ENCODE measurements at regions not wholly inside any gene's neighbourhood (a gene's known extent, or its start where the extent isn't known, plus 50 kb on each side); places are given as distances from the start of the nearest gene placed in this dataset.
"Not testable (repeated sequence)": the region's sequence is repeated elsewhere in the genome, so short reads cannot be mapped to it uniquely, and the experiment has no call there.

DNA sequence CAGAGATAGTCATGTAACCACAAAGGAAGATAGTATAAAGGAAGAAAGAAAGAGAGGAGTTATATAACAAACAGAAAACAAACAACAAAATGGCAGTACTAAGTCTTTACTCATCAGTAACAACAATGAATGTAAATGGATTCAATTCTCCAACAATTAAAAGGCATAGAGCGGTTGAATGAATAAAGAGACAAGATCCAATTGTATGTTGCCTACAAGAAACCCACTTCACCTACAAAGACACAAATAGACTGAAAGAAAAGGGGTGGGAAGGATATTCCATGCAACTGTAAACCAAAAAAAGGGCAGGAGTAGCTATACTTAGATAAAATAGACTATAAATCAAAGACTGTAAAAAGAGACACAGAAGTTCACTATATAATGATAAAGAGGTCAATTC lies 157.3 kb upstream of the CREB1 start:
- no peak for DNase-seq

DNA sequence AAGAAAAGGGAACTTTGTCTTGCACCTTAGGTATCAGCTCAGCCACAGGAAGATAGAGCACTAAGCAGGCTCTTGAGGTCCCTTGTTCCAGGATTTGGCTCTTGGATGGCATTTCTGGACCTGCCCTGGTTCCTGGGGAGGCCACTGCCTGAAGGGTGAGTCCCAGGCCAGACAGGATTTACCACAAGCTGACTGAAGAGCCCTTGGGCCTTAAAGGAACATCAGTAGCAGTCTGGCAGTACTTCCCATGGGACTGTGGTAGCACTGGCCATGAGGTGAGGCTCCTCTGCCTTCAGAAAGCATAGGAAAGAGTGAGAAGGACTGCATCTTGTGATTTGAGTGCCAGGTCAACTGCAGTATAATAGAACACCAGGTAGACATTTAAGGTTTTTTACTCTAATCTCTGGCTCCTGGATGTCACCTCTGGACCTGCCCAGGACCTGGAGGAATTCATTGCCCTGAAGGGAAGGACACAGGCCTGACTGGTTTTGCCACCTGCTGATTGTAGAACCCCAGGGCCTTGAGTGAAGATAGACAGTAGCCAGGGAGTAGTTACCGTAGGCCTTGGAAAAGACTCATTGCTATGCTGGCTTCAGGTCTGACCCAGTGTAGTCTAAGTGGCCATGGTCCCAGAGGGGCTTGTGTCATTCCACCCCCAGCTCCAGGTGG lies 154.4 kb upstream of the CREB1 start:
- no peak for DNase-seq

DNA sequence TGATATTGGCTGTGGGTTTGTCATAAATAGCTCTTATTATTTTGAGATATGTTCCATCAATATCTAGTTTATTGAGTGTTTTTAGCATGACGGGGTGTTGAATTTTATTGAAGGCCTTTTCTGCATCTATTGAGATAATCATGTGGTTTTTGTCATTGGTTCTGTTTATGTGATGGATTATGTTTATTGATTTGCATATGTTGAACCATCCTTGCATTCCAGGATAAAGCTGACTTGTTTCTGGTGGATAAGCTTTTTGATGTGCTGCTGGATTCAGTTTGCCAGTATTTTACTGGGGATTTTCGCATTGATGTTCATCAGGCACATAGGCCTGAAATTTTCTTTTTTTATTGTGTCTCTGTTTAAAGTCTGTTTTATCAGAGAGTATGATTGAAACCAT lies 151.1 kb upstream of the CREB1 start:
- not testable (repeated sequence) for DNase-seq

DNA sequence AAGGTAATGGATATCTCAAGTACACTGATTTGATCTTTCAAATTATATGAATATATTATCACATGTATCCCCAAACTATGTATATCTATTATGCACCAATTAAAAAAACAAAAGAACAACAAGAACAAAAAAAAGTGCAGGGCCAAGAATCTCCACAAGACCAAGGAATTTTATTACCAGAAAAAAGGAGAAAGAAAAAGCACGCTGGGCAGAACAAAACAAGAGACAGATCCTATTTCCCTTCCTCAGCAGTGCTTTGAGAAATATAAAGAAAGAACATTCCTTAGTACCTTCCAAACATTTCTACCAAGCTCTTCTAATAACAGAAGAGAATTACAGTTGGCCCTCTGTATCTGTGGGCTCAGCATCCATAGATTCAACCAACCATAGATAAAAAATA lies 144.7 kb upstream of the CREB1 start:
- no peak for DNase-seq

DNA sequence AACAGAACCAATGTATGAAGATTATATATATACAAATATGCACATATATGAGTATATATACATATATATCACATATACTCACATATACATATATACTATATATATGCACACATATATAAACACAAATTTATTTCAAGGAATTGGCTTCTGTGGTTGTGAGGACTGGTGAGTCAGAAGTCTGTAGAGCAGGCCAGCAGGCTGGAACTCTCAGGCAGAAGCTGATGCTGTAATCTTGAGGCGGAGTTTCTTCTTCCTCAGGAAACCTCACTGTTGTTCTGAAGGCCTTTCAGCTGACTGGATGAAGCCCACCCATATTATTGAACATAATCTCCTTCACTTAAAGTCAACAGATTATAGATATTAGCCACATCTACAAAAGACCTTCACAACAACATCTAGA lies 143.9 kb upstream of the CREB1 start:
- DNase-seq: no peak

DNA sequence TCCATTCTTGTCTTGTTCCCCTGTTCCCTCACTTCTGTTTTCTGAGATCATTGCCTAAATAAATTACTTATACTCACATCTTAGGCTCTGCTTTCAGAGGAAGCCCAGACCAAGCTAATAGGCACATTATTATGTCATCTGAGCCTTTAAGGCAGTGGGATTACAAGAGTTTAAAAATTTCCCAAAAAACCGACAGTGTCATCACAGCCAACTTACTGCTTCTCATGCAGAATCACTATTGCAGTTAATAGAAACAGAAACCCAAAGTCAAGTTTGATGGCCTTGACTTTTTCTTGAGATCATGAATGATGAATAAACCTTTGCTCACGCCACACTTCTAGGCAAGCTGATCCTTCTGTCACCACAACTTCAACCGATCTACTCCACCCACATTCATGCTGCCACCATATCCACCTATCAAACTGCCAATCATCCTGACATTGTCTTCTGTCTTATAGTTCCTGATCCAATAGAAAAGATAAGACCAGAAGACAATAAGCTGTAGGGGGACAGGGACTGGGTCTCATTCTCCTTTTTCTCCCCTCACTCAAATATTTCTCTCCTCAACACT lies 142.7 kb upstream of the CREB1 start:
- no peak for DNase-seq

DNA sequence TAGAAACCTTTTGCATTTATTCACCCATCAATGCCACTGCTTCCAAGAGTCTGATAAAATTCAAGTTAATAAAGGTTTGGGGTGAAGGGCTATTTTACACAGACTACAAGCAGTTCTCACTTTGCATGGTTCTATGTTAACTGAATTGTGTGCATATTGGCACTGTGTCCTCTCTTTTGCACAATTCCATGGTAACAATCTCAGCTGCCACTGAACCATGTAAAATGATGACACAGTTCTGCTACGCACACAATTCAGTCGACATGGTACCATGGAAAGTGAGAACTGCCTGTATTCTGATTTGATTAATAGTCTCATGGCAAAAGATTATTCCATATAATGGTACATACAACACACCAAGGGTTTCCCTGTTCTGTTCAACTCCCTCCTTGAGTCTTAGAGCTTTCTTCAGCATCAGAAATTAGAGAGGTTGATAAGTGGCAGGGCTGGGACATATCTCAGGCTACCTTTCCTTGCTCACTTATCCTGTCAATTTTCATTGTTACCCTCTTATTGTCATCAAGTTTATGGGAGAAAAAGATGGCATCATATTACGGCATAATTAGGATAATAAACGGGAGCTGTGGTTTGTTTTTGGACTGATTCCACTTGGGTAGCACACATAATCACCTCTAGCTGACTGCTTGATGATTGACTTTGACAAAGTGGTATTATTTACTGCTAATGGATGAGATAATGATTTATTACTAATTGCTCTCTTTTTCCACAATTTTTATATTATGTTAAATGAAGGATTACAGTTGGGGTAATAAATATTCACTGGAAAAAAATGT lies 139.3 kb upstream of the CREB1 start:
- DNase-seq: no peak

DNA sequence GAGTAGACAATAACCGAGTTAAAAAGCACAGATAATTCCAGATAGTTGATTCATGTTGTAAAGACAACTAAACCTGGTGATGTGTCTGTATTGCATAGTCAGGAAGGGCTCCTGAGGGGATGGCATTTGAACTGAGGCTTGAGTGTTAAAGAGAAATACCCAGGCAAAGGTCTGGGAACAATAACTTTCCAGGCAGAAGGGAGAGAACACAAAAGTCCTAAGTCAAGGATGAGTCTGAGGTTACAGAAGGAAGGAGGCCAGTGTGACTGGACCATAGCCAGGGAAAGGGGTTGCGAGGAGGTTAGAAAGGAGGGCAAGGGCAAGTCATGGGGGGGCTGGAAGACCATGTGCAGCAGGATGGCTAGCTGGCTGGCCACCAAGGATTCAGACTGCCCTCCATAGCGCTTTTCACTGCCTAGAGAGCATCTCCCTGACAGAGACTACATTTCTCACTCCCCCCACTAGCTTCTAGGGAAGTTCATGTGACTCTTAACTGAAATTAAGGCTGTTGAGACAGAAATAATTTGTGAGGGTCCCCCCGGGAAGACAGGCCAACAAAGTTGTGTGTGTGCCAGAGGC lies 135.5 kb upstream of the CREB1 start:
- no peak for DNase-seq

DNA sequence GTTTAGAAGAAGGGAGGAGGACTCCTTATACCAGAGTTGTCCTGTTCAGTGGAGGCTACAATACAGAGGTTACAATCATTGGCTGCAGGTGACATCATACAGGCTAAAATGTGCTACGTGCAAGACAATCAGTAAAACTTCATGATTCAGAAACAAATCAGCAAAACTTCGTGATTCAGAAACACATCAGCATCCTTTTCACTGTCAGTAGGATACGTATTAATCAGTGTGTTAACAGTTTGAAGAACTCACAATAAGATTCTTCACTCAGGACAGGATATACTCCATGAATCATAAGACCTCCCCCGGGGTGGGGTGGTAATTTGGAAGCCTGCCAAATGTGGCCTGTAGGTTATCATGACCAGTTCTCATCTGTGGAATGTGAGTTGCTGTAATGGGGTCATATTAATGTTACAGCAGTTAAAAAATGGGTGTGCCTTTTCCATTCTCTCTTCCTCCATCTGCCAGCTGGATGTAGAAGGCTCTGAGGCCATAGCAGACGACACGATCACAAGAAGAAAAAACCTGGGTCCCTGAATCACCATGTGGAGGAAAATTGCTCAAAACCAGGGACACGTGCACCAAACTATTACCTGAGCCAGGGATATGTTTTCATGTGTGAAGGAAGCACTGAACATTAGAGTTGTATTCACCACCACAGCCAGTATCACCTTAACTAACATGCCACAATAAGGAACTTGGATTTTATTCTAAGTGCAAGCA lies 134.8 kb upstream of the CREB1 start:
- no peak for DNase-seq

DNA sequence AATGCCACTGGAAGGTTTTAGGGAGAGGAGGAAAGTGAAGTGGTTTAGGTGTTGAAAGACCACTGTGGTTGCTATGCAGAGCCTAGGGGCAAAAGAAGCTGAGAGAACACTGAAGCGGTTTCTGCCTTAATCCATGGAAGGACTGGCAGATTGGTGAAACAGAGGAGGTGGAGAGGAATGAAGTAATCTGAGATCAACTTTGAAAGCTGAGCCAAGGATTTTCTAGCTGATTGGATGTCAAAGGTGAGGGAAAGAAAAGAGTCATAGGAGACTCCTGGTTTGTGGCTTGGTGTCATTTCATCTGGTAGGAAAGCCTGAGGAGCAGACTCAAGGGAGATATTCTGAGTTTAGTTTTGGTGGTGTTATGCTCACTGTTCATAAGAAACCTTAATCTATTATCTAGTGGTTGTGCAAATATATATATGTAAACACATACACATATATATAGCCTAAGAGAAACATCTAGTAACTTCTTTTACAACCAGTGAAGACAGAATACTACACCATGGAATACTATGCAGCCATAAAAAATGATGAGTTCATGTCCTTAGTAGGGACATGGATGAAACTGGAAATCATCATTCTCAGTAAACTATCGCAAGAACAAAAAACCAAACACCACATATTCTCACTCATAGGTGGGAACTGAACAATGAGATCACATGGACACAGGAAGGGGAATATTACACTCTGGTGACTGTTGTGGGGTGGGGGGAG lies 134.1 kb upstream of the CREB1 start:
- DNase-seq: no peak

DNA sequence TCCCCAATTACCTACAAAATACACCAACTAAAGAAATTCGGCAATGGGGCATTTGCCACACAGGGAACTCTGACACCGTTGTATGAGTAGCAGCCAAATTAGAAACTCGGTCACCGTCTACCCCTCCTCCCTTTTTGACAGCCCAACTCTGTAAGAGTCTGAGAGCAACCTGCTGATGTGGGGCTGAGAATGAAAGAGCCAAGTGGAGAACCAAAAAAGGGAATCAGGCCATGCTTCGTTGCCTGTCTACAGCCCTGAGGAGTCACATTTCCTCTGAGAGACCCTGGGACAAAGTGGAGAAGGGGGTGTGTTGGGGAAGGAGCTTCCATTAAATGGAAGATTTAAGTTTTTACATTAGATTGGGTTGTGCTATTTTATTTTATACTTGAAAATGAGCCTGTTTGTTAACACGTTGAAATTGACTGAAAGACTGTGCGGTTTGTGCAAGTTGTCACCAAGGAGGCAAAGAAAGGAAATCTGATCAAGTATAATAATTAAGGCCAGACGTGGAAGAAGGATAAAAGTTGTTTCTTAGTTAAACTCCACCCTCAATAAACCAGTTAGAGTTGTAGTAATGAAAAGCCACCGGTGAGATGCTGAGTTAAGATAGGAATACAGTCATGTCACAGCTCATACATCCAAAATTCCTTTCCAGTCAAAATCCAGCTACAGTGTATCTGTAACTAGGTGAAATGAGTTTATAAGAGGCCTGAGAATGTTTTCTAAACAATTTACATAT lies 131.7 kb upstream of the CREB1 start:
- no peak for DNase-seq

DNA sequence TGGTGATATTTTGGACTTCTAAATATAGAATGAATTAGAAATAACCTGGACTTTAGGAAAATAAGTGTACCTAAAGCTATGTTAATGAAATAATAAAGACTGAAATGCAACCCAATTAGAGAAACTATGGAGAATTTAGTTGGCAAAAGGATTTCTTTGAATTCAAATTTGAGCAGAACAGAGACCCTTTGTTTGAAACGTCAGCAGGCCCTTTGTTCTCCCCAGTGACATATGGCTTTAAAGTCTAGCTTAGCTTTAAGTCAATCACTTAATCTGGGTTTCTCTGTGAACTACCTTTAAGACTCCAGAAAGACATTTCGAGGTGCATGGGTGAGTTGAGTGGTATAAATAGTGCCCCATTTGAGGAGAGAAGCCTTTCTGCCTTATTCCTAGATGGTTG lies 130.5 kb upstream of the CREB1 start:
- no peak for DNase-seq

DNA sequence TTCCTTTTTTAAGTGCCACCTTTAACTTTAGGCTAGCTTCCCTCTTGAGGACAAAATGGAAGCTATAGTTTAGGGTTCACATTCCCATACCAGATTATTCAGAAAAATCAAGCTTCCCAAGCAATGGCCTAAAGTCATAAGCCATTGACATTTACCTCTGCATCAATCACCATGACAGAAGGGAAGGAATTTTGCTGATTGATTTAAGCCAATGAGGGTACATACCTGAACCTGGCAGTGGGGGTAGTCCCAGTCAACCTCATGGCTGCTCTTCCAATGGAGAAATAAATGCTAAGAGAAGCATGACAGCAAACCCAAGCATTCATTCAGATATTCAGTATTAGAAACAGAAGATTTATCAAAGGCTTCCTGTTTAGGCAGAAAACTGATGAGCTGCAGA lies 128.4 kb upstream of the CREB1 start:
- no peak for DNase-seq

DNA sequence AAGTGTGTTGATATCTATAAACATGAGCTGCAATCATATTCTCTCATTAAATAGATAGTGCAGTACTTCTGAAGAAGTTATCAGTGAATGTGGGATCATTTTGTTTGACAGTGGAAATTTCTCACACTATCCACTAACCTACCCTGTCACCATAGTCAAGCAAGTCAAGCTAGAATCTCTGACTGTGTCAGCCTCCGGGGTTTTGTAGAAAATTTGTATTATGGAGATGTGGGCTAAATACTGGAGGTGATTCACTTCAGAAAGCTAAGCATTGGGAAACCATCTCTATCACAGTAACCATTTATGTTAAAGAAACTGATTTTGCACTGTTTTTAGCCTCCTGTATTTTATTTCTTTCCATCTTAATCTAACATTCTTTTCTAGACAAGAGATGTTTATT lies 126.6 kb upstream of the CREB1 start:
- no peak for DNase-seq

DNA sequence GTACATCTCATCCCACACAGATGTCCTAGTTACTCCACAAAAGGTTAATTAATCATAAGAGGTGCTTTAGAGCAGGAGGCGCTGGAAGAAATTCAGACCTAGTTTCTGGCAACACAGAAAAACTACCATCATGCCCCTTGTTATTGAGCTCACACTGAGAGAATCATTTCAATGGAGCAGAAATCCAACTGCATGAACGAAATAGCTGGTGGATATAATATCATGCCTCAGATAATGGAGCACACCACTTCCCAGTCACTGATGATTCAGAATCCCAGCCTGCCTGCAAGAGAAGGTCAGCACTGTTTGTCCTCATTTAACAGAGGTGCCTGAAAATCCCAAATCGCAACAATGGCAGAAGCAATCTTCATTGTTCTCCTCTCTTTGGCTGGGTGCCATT lies 125.8 kb upstream of the CREB1 start:
- DNase-seq: no peak

DNA sequence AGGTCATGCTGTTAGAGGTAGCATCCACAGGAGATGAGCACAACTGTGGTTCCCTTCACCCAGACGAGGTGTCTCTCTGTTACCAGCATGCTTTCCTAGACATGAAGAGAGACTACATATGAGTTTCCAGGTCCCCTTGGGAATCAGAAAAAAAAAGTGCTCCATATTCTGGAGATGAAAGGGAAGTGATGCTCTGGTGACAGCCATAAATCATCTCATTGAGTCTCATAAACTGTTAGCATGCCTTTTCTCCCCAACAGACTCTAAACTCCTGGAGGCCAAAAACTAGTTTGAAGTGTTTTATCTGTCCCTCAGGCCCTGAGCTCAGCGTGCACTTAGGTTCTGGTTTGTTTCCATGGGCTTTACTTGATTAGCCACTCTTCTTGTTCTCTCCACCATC lies 124.6 kb upstream of the CREB1 start:
- DNase-seq: no peak

DNA sequence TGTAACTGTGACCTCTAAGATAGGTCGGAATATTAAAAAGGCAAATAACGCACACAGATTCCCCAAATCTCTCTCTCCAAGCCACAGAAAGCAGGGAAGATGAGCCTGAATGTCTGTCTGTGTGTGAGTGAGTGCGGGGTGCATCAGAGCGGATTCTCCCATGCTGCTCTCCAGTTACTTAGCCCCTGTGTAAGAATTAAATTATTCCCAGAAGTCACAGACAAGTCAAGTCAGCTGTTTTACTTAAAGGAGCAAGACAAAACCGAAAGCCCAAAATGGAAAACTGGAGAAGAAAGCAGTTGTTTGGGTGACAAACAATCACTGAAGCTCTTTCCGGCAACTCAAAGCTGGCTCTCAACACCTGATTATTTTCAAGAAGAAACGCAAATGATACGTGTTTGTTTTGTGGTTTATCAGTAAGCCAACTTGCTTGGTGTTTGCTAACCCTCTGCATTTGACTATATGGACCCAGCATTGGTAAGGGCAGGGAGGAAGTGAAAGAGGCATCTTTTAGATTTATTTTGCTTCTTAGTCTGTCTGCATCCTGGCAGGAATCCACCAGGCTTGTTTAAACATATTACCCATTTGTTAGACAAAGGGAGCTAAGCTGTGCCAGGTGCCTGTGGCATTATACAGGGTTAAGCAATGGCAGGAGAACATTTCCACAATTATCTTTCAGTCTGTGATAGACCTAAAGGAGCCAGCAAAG lies 121.5 kb upstream of the CREB1 start:
- no peak for DNase-seq

DNA sequence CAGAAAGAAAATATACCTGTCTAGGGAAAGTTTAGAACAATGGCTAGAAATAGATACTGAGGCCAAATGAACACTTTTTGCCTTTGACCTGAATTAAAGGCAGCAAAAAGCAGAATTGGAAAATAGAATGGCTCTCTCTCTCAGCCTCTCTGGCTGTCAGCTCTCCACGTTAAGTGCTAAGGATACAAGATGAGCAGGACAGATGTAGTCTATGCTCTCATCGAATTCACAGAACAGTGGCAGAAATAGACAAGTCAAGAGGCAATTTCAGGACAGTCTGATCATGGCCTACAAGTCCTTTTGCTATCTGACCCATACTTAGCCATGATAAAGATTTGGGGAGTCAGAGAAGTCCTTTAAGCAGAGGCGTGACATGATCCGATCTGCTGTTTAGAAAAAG lies 120.2 kb upstream of the CREB1 start:
- no peak for DNase-seq

DNA sequence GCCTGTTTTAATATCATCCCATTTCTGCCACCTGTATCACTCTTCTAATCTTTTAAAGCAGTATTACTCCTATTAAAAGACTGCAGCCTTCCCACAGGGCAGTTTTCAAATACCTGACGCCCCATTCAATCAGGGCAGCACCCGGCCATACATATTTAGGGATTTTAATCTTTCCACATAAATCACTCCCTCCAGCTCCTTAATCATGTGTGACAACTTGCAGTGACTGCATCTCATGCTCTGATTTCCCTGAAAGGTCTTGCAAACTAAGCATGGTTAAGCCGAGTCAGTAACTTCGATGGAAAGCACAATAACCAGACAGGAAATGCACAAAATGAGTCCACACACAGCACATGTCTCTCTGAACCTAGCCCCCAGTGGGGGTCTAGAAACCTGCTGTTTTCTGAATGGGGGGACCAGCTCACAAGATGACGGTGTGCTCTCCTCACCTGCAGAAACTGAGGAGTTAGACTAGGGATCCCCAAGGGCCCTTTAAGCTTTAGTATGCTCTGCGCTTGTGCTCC lies 116.9 kb upstream of the CREB1 start:
- no peak for DNase-seq

DNA sequence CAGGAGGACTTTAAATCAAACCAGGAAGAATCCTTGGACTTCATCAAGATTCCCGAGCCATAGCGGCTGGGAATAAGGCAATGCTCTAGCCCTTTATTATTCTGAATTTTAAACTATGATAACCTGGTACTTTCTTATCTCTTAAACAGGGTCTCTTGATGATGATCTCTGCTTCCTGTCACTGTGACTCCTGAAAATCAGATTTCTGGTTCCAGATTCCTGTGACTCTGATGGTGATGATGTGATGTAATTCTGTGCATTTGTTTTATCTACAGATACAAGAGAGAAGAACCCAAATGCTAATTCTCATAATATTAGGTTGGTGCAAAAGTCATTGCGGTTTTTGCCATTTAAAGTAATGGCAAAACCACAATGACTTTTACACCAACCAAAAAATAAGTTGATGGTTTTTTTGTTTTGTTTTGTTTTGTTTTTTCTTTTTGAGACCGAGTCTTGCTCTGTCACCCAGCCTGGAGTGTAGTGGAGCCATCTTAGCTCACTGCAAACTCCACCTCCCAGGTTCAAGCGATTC lies 116.3 kb upstream of the CREB1 start:
- no peak for DNase-seq

DNA sequence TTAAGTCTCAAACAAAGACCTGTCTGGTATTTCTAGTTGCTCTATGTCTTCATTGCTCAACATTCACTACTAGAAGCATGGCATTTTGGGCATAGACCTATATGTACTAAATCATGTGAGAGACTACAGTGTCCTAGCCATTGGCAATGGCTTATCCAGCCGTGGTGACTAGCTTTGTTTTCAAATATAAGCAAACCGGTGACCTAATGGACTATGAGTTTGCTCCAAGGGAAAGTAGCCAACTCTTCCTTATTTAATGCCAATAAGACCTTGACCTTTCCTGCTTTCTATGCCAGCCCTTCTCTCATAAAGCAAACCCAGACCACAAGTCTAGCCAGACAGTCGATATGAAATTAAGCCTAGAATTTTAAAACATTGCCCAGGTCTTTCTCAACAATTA lies 113.7 kb upstream of the CREB1 start:
- no peak for DNase-seq
